ENCODE measurements at regions not wholly inside any gene's neighbourhood (a gene's known extent, or its start where the extent isn't known, plus 50 kb on each side); places are given as distances from the start of the nearest gene placed in this dataset.

- TF ChIP-seq CTCF (IDR thresholded peaks at IDR 0.05; ENCODE audit: borderline replicate concordance, extremely low read depth, low read length, poor library complexity, severe bottlenecking): no peak
- TF ChIP-seq EZH2 (IDR thresholded peaks at IDR 0.05; ENCODE audit: borderline replicate concordance, low read depth, low read length, severe bottlenecking): no peak
Observed at GRCh38 chr2:109066501-109066900, 62.5 kb upstream of the SH3RF3 start.

Data from DND-41 (cell line).